HCT116 (cell line): ENCODE measurements at regions not wholly inside any gene's neighbourhood (a gene's known extent, or its start where the extent isn't known, plus 50 kb on each side); places are given as distances from the start of the nearest gene placed in this dataset.

Experiments
- POLR2AphosphoS5 ChIP-seq: IDR thresholded peaks from 2 replicates; pipeline ENCODE4 v1.6.1; 2011; ENCODE audit warnings: mild to moderate bottlenecking, low read depth, low read length, moderate library complexity
- REST ChIP-seq: IDR thresholded peaks from 2 replicates; pipeline ENCODE4 v1.6.1; 2012; ENCODE audit warnings: low read depth
- YY1 ChIP-seq: IDR thresholded peaks from 2 replicates; pipeline ENCODE4 v1.6.1; 2011; ENCODE audit warnings: low read length, low read depth, moderate library complexity, mild to moderate bottlenecking; ENCODE audit not compliant: insufficient replicate concordance; ENCODE audit errors: extremely low read depth

GRCh38 chr16:9268446-9268845, 177.0 kb downstream of the HAPSTR1 start:
- TF ChIP-seq YY1: no peak
- no peak for TF ChIP-seq POLR2AphosphoS5
- no peak for TF ChIP-seq REST
